ENCODE measurements at regions not wholly inside any gene's neighbourhood (a gene's known extent, or its start where the extent isn't known, plus 50 kb on each side); places are given as distances from the start of the nearest gene placed in this dataset.

DNA sequence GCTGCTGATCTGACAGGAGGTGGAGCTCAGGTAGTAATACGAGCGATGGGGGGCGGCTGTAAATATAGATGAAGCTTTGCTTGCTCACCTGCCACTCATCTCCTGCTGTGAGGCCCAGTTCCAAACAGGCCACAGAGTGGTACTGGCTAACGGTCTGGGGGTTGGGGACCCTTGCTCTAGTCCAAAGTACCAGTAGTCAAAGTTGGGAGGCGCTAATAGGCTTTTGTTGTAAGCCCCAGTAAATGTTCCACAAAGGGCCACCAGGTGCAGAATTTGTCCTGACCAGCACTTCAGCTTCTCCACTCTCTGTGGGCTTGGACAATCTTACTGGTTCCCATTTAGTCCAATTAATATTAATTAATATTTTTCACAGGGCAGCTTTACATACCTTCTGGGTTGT, 206.6 kb downstream of the ACTR3B start:
- no peak for DNase-seq (ENCODE audit: low spot score)
- H3K4me3 ChIP-seq (ENCODE audit: low read depth, low read length, poor library complexity, severe bottlenecking): no peak overlapping the region
- TF ChIP-seq CTCF (conservative IDR thresholded peaks at IDR 0.05; ENCODE audit: low read length): no peak
- TF ChIP-seq EZH2phosphoT487 (IDR thresholded peaks at IDR 0.05; ENCODE audit: borderline replicate concordance, low read depth, low read length): no peak
- no peaks in the 10 kb centered on the region for H3K4me1 ChIP-seq (ENCODE audit: insufficient read depth, low read length, poor library complexity, severe bottlenecking)
- no TSS peak for BruUV-seq (replicated peaks)
- ChIA-PET CTCF (ENCODE audit: unreplicated experiment) (no interaction called here), POLR2A (no interaction called here)
- H3K4me2 ChIP-seq (ENCODE audit: low read length): no peak overlapping the region
- H2AFZ ChIP-seq (ENCODE audit: low read length): no peak overlapping the region
- no peaks in the 10 kb centered on the region for H4K20me1 ChIP-seq (ENCODE audit: insufficient read depth, low read length)
- no peaks in the 10 kb centered on the region for H3K79me2 ChIP-seq (ENCODE audit: insufficient read depth, low read depth, low read length)
- intact Hi-C loops (cut with micrococcal nuclease; ENCODE audit: unreplicated experiment): no loop called here
- no peaks in the 10 kb centered on the region for H3K9me2 ChIP-seq (ENCODE audit: insufficient read depth, low read length)
- no peaks in the 10 kb centered on the region for H3K9me3 ChIP-seq (ENCODE audit: low read length)
- H3K36me3 ChIP-seq (ENCODE audit: insufficient read depth, low read length): no peaks in the 10 kb centered on the region
- H3K27ac ChIP-seq (ENCODE audit: low read depth, low read length, poor library complexity, severe bottlenecking): no peak overlapping the region

DNA sequence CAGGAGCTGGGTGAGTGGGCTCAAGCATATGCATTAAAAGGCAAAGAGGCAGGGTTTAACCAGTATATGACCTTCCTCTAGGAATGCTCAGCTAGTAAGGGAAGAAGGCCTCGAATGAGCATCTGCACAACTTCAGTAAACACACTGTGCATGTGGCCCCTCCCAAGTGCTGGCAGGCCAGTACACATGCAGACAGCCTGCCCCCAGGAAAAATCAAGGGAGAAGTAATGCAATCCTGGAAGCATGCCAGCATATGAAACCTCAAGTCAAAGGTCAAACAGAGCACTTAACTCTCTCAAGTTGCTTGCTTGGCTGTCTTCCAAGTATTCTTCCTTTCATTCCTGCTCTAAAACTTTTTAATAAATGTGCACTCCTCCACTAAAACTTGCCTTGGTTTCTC, 208.4 kb downstream of the ACTR3B start:
- Histone ChIP-seq H3K9me3 (ENCODE audit: low read length) (no peaks in the 10 kb centered on the region), H4K20me1 (ENCODE audit: insufficient read depth, low read length) (no peaks in the 10 kb centered on the region), H3K9me2 (ENCODE audit: insufficient read depth, low read length) (no peaks in the 10 kb centered on the region), H3K36me3 (ENCODE audit: insufficient read depth, low read length) (no peaks in the 10 kb centered on the region), H3K4me2 (ENCODE audit: low read length) (no peak overlapping the region), H3K4me1 (ENCODE audit: insufficient read depth, low read length, poor library complexity, severe bottlenecking) (no peaks in the 10 kb centered on the region), H3K27ac (ENCODE audit: low read depth, low read length, poor library complexity, severe bottlenecking) (no peak overlapping the region), H3K4me3 (ENCODE audit: low read depth, low read length, poor library complexity, severe bottlenecking) (no peak overlapping the region), H3K79me2 (ENCODE audit: insufficient read depth, low read depth, low read length) (no peaks in the 10 kb centered on the region), H2AFZ (ENCODE audit: low read length) (no peak overlapping the region)
- BruUV-seq (replicated peaks): no TSS peak
- ChIA-PET POLR2A (no interaction called here), CTCF (ENCODE audit: unreplicated experiment) (no interaction called here)
- DNase-seq (ENCODE audit: low spot score): no peak
- TF ChIP-seq EZH2phosphoT487 (IDR thresholded peaks at IDR 0.05; ENCODE audit: borderline replicate concordance, low read depth, low read length) (no peak), CTCF (conservative IDR thresholded peaks at IDR 0.05; ENCODE audit: low read length) (no peak)
- intact Hi-C loops (cut with micrococcal nuclease; ENCODE audit: unreplicated experiment): no loop called here

GRCh38 chr7:152968514-152968913, 209.0 kb downstream of the ACTR3B start:
- POLR2A ChIA-PET: no interaction called here

More at GRCh38 chr7:152968514-152968913, 209.0 kb downstream of the ACTR3B start:
- Histone ChIP-seq H4K20me1 (ENCODE audit: insufficient read depth, low read length) (no peaks in the 10 kb centered on the region), H3K4me2 (ENCODE audit: low read length) (no peak overlapping the region), H3K4me1 (ENCODE audit: insufficient read depth, low read length, poor library complexity, severe bottlenecking) (no peaks in the 10 kb centered on the region), H3K9me2 (ENCODE audit: insufficient read depth, low read length) (no peaks in the 10 kb centered on the region), H3K79me2 (ENCODE audit: insufficient read depth, low read depth, low read length) (no peaks in the 10 kb centered on the region), H3K27ac (ENCODE audit: low read depth, low read length, poor library complexity, severe bottlenecking) (no peak overlapping the region), H3K36me3 (ENCODE audit: insufficient read depth, low read length) (no peaks in the 10 kb centered on the region), H3K9me3 (ENCODE audit: low read length) (no peaks in the 10 kb centered on the region), H2AFZ (ENCODE audit: low read length) (no peak overlapping the region), H3K4me3 (ENCODE audit: low read depth, low read length, poor library complexity, severe bottlenecking) (no peak overlapping the region)
- no peak for DNase-seq (ENCODE audit: low spot score)
- TF ChIP-seq CTCF (conservative IDR thresholded peaks at IDR 0.05; ENCODE audit: low read length) (no peak), EZH2phosphoT487 (IDR thresholded peaks at IDR 0.05; ENCODE audit: borderline replicate concordance, low read depth, low read length) (no peak)
- CTCF ChIA-PET (ENCODE audit: unreplicated experiment): no interaction called here
- intact Hi-C loops (cut with micrococcal nuclease; ENCODE audit: unreplicated experiment): no loop called here
- BruUV-seq (replicated peaks): no TSS peak
